HUES6 (cell line): ENCODE measurements at regions not wholly inside any gene's neighbourhood (a gene's known extent, or its start where the extent isn't known, plus 50 kb on each side); places are given as distances from the start of the nearest gene placed in this dataset.
"Not testable (repeated sequence)": the region's sequence is repeated elsewhere in the genome, so short reads cannot be mapped to it uniquely, and the experiment has no call there.

ENCODE experiments used
- H3K27ac ChIP-seq: 2 replicates; pipeline ENCODE4 v1.7.0; 2013; ENCODE audit warnings: low read depth, mild to moderate bottlenecking, low read length, inconsistent platforms
- H3K27me3 ChIP-seq: 2 replicates; pipeline ENCODE4 v1.6.1; 2013; ENCODE audit warnings: low read length; ENCODE audit not compliant: control insufficient read depth, insufficient read depth
- H3K36me3 ChIP-seq: 2 replicates; pipeline ENCODE4 v1.6.1; 2013; ENCODE audit warnings: low read length; ENCODE audit not compliant: control insufficient read depth, insufficient read depth
- H3K4me1 ChIP-seq: 2 replicates; pipeline ENCODE4 v1.6.1; 2013; ENCODE audit warnings: low read length; ENCODE audit not compliant: control insufficient read depth, insufficient read depth
- H3K4me3 ChIP-seq: 2 replicates; pipeline ENCODE4 v1.5.1; 2013; ENCODE audit warnings: low read depth, low read length
- H3K9ac ChIP-seq: one replicate; pipeline ENCODE4 v1.6.1; 2013; ENCODE audit warnings: mild to moderate bottlenecking, low read length
- H3K9me3 ChIP-seq: 2 replicates; pipeline ENCODE4 v1.6.1; 2013; ENCODE audit warnings: low read depth, low read length; ENCODE audit not compliant: control insufficient read depth, insufficient read depth

DNA sequence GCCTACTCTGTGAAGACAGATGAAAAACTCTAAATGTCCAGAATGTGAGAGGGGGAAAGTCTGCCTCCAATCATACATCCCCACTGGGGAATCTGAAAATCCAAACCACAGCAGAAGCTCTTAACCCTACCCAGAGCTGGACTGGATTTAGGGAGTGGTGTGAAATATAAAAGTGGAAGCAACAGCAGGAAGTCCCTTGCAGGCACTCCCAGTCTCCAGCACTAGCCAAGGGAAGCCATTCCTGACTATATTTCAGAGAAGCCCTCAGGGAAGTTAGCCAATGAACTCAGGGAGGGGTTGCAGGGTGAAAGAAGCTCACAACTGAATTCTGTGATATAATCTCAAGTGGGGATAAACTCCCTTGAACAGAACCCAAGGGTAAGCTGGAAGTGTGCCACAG, 51.5 kb downstream of the CRPPA start:
- no peaks in the 10 kb centered on the region for H3K27me3 ChIP-seq
- H3K9me3 ChIP-seq: no peaks in the 10 kb centered on the region
- H3K4me3 ChIP-seq: no peak overlapping the region
- H3K9ac ChIP-seq: no peak overlapping the region
- H3K4me1 ChIP-seq: no peaks in the 10 kb centered on the region
- H3K36me3 ChIP-seq: no peaks in the 10 kb centered on the region
- no peak overlapping the region for H3K27ac ChIP-seq

- H3K27ac ChIP-seq, H3K4me3 ChIP-seq, H3K9ac ChIP-seq, H3K36me3 ChIP-seq, H3K27me3 ChIP-seq, H3K9me3 ChIP-seq, H3K4me1 ChIP-seq: not testable (repeated sequence)
These were observed 52.0 kb downstream of the CRPPA start for GRCh38 chr7:16369309-16369708.

DNA sequence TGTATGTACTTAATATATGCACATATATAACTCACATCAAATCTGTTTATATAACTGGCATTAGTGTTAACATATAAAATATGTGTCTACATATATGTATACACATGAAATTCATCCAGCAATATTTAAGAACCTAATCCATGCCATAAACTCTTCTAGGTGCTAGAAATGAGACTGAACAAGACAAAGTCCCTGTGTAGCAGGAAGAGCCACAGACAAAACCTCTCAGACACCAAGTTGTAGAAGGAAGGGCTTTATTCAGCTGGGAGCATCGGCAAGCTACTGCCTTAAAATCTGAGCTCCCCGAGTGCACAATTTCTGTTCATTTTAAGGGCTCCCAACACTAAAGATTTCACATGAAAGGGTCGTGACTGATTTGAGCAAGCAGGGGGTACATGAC, 52.5 kb downstream of the CRPPA start:
- H3K9ac ChIP-seq: no peak overlapping the region
- no peaks in the 10 kb centered on the region for H3K9me3 ChIP-seq
- H3K4me3 ChIP-seq: no peak overlapping the region
- no peak overlapping the region for H3K27ac ChIP-seq
- H3K27me3 ChIP-seq: no peaks in the 10 kb centered on the region
- no peaks in the 10 kb centered on the region for H3K4me1 ChIP-seq
- no peaks in the 10 kb centered on the region for H3K36me3 ChIP-seq

GRCh38 chr7:16367115-16367514, 54.2 kb downstream of the CRPPA start:
- Histone ChIP-seq H3K27me3 (no peaks in the 10 kb centered on the region), H3K9ac (no peak overlapping the region), H3K9me3 (no peaks in the 10 kb centered on the region), H3K27ac (no peak overlapping the region), H3K4me1 (no peaks in the 10 kb centered on the region), H3K4me3 (no peak overlapping the region), H3K36me3 (no peaks in the 10 kb centered on the region)

- no peaks in the 10 kb centered on the region for H3K9me3 ChIP-seq
- no peaks in the 10 kb centered on the region for H3K4me1 ChIP-seq
- H3K27me3 ChIP-seq: no peaks in the 10 kb centered on the region
- H3K27ac ChIP-seq: no peak overlapping the region
- no peaks in the 10 kb centered on the region for H3K36me3 ChIP-seq
- H3K4me3 ChIP-seq: no peak overlapping the region
- H3K9ac ChIP-seq: no peak overlapping the region
These were observed 55.4 kb downstream of the CRPPA start for GRCh38 chr7:16365952-16366351.

GRCh38 chr7:16365177-16365576, 56.2 kb downstream of the CRPPA start:
- no peaks in the 10 kb centered on the region for H3K9me3 ChIP-seq
- no peak overlapping the region for H3K27ac ChIP-seq
- no peaks in the 10 kb centered on the region for H3K4me1 ChIP-seq
- no peak overlapping the region for H3K4me3 ChIP-seq
- no peaks in the 10 kb centered on the region for H3K27me3 ChIP-seq
- no peak overlapping the region for H3K9ac ChIP-seq
- no peaks in the 10 kb centered on the region for H3K36me3 ChIP-seq

DNA sequence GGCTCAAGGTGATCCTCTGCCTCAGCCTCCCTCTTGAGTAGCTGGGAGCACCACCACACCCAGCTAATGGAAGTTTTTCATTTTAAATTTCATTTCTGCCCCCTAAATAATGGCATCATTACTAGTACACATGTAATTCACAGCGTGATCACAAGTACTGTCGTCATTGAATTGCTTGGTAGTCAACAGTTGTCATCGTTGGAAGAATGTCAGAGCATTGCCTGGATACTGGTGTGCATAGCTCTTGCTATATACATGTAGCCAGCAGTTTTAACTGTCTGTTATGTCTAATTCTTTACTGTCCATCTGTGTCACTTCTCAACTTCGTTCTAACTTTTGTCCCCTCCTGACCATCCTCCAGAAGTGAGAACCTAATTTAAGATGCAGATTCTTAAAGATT, 62.1 kb downstream of the CRPPA start:
- Histone ChIP-seq H3K27me3 (no peaks in the 10 kb centered on the region), H3K9ac (no peak overlapping the region), H3K9me3 (no peaks in the 10 kb centered on the region), H3K4me3 (no peak overlapping the region), H3K4me1 (no peaks in the 10 kb centered on the region), H3K27ac (no peak overlapping the region), H3K36me3 (no peaks in the 10 kb centered on the region)

DNA sequence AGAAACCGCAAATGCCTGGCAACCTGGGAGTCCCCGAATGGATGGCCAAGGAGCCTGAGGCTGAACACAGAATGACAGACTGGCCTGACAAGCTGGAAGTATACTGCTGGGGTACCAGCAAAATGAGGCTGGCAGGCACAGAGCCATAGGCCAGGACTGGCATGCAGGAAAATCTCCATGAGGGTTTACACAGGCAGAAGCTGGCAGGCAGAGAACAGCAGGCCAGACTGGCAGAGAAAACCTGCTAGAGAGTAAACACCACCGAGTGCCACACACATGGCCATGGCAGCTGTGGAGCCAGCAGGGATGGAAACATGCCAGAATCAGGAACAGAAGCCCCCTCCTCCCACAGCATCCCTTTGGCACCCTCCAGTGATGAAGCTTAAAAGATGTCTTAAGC, 63.4 kb downstream of the CRPPA start:
- H3K9ac ChIP-seq: no peak overlapping the region
- H3K27ac ChIP-seq: no peak overlapping the region
- H3K27me3 ChIP-seq: no peaks in the 10 kb centered on the region
- H3K36me3 ChIP-seq: no peaks in the 10 kb centered on the region
- H3K9me3 ChIP-seq: no peaks in the 10 kb centered on the region
- H3K4me3 ChIP-seq: no peak overlapping the region
- H3K4me1 ChIP-seq: no peaks in the 10 kb centered on the region

- no peak overlapping the region for H3K9ac ChIP-seq
- no peak overlapping the region for H3K27ac ChIP-seq
- H3K36me3 ChIP-seq: no peaks in the 10 kb centered on the region
- no peaks in the 10 kb centered on the region for H3K9me3 ChIP-seq
- no peak overlapping the region for H3K4me3 ChIP-seq
- no peaks in the 10 kb centered on the region for H3K27me3 ChIP-seq
- no peaks in the 10 kb centered on the region for H3K4me1 ChIP-seq
These were observed 63.9 kb downstream of the CRPPA start for GRCh38 chr7:16357474-16357873.

DNA sequence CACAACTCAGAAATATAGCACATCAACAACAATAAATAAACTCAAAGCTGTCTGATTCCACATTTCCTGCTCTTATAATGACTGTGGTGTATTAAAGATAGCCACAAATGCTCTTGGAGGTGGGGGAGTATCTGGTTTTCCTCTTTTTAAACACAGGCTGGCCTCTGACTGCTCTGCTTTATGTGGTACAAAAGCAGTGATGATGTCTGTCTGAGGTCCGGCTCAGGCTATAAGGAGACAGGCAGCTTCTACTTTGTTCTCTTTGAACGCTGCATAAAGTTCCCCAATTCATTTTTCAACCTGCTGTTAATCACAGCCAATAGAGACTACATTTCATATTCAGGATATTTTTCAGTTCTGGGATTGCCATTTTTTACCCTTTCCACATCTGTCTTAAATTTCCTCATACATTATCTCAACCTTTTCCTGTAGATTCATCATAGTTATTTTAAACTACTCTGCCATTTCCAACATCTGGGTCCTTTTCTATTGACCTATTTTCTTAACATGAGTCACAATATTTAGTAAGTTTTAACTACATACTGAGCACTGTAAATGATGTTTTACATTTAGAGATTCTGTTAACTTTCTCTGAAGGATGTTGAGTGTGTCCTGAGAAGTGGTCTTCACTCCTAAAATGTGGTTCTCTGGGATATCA, 64.9 kb downstream of the CRPPA start:
- H3K4me1 ChIP-seq: no peaks in the 10 kb centered on the region
- H3K9me3 ChIP-seq: no peaks in the 10 kb centered on the region
- H3K36me3 ChIP-seq: no peaks in the 10 kb centered on the region
- no peaks in the 10 kb centered on the region for H3K27me3 ChIP-seq
- H3K27ac ChIP-seq: no peak overlapping the region
- no peak overlapping the region for H3K4me3 ChIP-seq
- H3K9ac ChIP-seq: no peak overlapping the region

GRCh38 chr7:16354573-16354972, 66.8 kb downstream of the CRPPA start:
- H3K4me1 ChIP-seq: no peaks in the 10 kb centered on the region
- H3K27ac ChIP-seq: no peak overlapping the region
- H3K9me3 ChIP-seq: 0 out of 2 replicates have a peak, but pooled peaks cover 4% of the 10 kb centered on the region
- no peaks in the 10 kb centered on the region for H3K27me3 ChIP-seq
- no peak overlapping the region for H3K4me3 ChIP-seq
- no peak overlapping the region for H3K9ac ChIP-seq
- H3K36me3 ChIP-seq: no peaks in the 10 kb centered on the region

DNA sequence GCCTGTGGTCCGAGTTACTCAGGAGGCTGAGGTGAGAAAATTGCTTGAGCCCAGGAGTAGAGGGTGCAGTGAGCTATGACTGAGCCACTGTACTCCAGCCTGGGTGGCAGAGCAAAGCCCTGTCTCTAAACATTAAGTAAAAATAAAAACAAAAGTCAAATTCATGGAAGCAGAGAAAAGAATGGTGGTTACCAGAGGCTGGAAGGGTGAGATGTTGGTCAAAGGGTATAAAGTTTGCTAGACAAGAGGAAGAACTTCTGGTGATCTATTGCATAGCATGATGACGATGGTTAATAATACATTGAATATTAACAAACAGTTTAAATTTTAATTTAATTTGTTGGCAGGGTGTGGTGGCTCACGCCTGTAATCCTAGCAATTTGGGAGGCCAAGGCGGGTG, 68.1 kb downstream of the CRPPA start:
- Histone ChIP-seq H3K27me3 (no peaks in the 10 kb centered on the region), H3K27ac (no peak overlapping the region), H3K36me3 (no peaks in the 10 kb centered on the region), H3K4me1 (no peaks in the 10 kb centered on the region), H3K9ac (no peak overlapping the region), H3K4me3 (no peak overlapping the region), H3K9me3 (0 out of 2 replicates have a peak, but pooled peaks cover 4% of the 10 kb centered on the region)
